ENCODE measurements at regions not wholly inside any gene's neighbourhood (a gene's known extent, or its start where the extent isn't known, plus 50 kb on each side); places are given as distances from the start of the nearest gene placed in this dataset.

- Histone ChIP-seq H3K4me3 (ENCODE audit: low read depth, low read length) (no peak overlapping the region), H3K36me3 (ENCODE audit: control insufficient read depth, insufficient read depth, low read length) (no peaks in the 10 kb centered on the region), H3K27me3 (ENCODE audit: control insufficient read depth, insufficient read depth, low read length) (no peaks in the 10 kb centered on the region)
- no peak for FAIRE-seq
- DNase-seq (ENCODE audit: low read depth), result no peak
- no peak for TF ChIP-seq CTCF (IDR thresholded peaks at IDR 0.05; ENCODE audit: insufficient read depth, low read length, severe bottlenecking)
Measured at GRCh38 chr5:118762291-118762690, 226.1 kb downstream of the DTWD2 start.

- no peak for TF ChIP-seq CTCF (IDR thresholded peaks at IDR 0.05; ENCODE audit: insufficient read depth, low read length, severe bottlenecking)
- no peaks in the 10 kb centered on the region for H3K36me3 ChIP-seq (ENCODE audit: control insufficient read depth, insufficient read depth, low read length)
- H3K4me3 ChIP-seq (ENCODE audit: low read depth, low read length), result no peak overlapping the region
- no peaks in the 10 kb centered on the region for H3K27me3 ChIP-seq (ENCODE audit: control insufficient read depth, insufficient read depth, low read length)
- FAIRE-seq (no peak), DNase-seq (ENCODE audit: low read depth) (no peak)
Measured at GRCh38 chr5:118761814-118762213, 226.5 kb downstream of the DTWD2 start.

GRCh38 chr5:118752969-118753368 lies 235.4 kb downstream of the DTWD2 start:
- DNase-seq (ENCODE audit: low read depth), result no peak
- H3K36me3 ChIP-seq (ENCODE audit: control insufficient read depth, insufficient read depth, low read length), result no peaks in the 10 kb centered on the region
- FAIRE-seq, result no peak
- no peak for TF ChIP-seq CTCF (IDR thresholded peaks at IDR 0.05; ENCODE audit: insufficient read depth, low read length, severe bottlenecking)
- no peaks in the 10 kb centered on the region for H3K27me3 ChIP-seq (ENCODE audit: control insufficient read depth, insufficient read depth, low read length)
- H3K4me3 ChIP-seq (ENCODE audit: low read depth, low read length), result no peak overlapping the region

- no peak for TF ChIP-seq CTCF (IDR thresholded peaks at IDR 0.05; ENCODE audit: insufficient read depth, low read length, severe bottlenecking)
- Histone ChIP-seq H3K4me3 (ENCODE audit: low read depth, low read length) (no peak overlapping the region), H3K36me3 (ENCODE audit: control insufficient read depth, insufficient read depth, low read length) (no peaks in the 10 kb centered on the region), H3K27me3 (ENCODE audit: control insufficient read depth, insufficient read depth, low read length) (no peaks in the 10 kb centered on the region)
- DNase-seq (ENCODE audit: low read depth) (no peak), FAIRE-seq (no peak)
Measured at GRCh38 chr5:118736396-118736795, 252.0 kb downstream of the DTWD2 start.

- no peaks in the 10 kb centered on the region for H3K27me3 ChIP-seq (ENCODE audit: control insufficient read depth, insufficient read depth, low read length)
- no peak overlapping the region for H3K4me3 ChIP-seq (ENCODE audit: low read depth, low read length)
- no peaks in the 10 kb centered on the region for H3K36me3 ChIP-seq (ENCODE audit: control insufficient read depth, insufficient read depth, low read length)
- TF ChIP-seq CTCF (IDR thresholded peaks at IDR 0.05; ENCODE audit: insufficient read depth, low read length, severe bottlenecking), result no peak
- DNase-seq (ENCODE audit: low read depth) (no peak), FAIRE-seq (no peak)
Measured at GRCh38 chr5:118733394-118733793, 255.0 kb downstream of the DTWD2 start.

GRCh38 chr5:118728191-118728590 lies 260.2 kb downstream of the DTWD2 start:
- FAIRE-seq, result no peak
- DNase-seq (ENCODE audit: low read depth), result no peak
- no peaks in the 10 kb centered on the region for H3K27me3 ChIP-seq (ENCODE audit: control insufficient read depth, insufficient read depth, low read length)
- H3K4me3 ChIP-seq (ENCODE audit: low read depth, low read length), result no peak overlapping the region
- H3K36me3 ChIP-seq (ENCODE audit: control insufficient read depth, insufficient read depth, low read length), result no peaks in the 10 kb centered on the region
- no peak for TF ChIP-seq CTCF (IDR thresholded peaks at IDR 0.05; ENCODE audit: insufficient read depth, low read length, severe bottlenecking)

Data from bronchial epithelial cell (primary cell).